CD4-positive, alpha-beta T cell treated with Interleukin-10 for 1 hour (primary cell): ENCODE measurements at regions not wholly inside any gene's neighbourhood (a gene's known extent, or its start where the extent isn't known, plus 50 kb on each side); places are given as distances from the start of the nearest gene placed in this dataset.

Experiments used
- DNase-seq: peaks from one replicate; pipeline ENCODE4 v3.0.0-alpha.2; 2020

- no peak for DNase-seq
Measured at GRCh38 chr1:239436286-239436685, 49.9 kb downstream of the CHRM3 start.

GRCh38 chr1:239437822-239438221 lies 51.5 kb downstream of the CHRM3 start:
- no peak for DNase-seq

GRCh38 chr1:239438891-239439290 lies 52.5 kb downstream of the CHRM3 start:
- no peak for DNase-seq

DNA sequence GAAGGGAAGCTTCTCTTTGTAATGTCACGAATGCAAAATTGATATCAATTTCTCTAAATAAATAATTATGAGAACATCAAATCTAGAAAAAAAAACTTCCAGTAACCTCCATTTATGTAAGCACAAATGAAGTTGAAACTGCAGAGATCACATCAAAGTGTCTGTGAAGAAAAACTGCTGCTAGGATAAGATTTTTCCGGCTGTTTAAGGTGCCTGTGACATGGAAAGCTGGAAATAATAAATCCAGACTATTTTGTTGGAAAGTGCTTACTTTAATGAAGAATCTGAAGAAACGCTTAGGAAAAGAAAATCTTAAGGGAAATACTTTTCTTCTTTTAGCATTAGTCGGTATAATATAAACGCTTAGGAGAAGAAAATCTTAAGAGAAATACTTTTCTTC lies 57.0 kb downstream of the CHRM3 start:
- no peak for DNase-seq

GRCh38 chr1:239446611-239447010 lies 60.2 kb downstream of the CHRM3 start:
- no peak for DNase-seq

GRCh38 chr1:239448911-239449310 lies 62.5 kb downstream of the CHRM3 start:
- no peak for DNase-seq

- DNase-seq: no peak
Measured at GRCh38 chr1:239455743-239456142, 69.4 kb downstream of the CHRM3 start.

- no peak for DNase-seq
Measured at GRCh38 chr1:239456788-239457187, 70.4 kb downstream of the CHRM3 start.

DNA sequence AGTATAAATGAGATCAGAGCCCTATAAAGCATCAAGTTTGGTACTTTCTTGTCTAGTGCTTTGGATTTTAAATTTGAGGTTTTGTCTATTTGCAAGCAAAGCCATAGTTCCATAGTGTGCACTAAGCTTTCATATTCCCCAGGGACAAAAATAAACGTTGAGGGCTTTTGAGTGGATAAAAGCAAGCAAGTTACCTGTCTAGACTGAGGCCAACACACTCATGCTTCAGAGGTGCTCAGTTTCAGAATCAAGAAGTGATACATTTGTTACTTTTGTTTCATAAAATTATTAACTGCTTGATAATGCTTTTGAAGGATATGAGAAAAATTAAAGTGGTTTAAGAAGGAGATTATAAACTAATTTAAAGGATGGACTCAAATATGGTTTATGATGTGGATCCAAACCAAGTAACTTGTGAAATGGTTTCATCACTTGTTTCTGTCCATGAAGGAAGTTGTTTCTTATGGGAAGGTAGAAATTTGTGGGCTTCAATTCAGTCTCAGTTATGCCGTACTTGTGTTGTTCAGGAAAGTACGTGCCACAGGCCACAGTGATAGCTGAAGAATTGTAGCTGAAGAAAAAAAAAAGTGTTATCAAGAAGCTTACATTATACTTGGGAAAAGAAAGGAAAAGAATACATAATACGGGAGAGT lies 71.2 kb downstream of the CHRM3 start:
- DNase-seq: no peak

DNA sequence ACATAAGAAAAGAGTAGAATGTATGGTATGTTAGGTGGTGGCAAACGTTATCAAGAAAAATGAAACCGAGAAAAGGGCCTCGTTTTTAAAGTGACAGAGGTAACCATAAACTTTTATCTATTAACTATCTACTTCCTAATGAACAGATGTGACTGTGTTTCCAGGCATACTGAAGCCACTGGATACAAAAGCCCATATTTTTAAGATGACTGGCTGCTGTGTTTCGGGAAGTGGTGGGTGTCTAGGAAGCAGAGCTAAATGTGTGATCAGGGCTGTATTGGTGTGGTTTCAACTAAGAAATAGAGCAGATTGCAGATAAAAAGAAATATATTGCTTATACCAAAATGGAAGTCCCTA lies 71.8 kb downstream of the CHRM3 start:
- DNase-seq: no peak

- no peak for DNase-seq
Measured at GRCh38 chr1:239467730-239468129, 81.4 kb downstream of the CHRM3 start.

GRCh38 chr1:239478069-239478468 lies 91.7 kb downstream of the CHRM3 start:
- DNase-seq: no peak

- no peak for DNase-seq
Measured at GRCh38 chr1:239483391-239483790, 97.0 kb downstream of the CHRM3 start.

DNA sequence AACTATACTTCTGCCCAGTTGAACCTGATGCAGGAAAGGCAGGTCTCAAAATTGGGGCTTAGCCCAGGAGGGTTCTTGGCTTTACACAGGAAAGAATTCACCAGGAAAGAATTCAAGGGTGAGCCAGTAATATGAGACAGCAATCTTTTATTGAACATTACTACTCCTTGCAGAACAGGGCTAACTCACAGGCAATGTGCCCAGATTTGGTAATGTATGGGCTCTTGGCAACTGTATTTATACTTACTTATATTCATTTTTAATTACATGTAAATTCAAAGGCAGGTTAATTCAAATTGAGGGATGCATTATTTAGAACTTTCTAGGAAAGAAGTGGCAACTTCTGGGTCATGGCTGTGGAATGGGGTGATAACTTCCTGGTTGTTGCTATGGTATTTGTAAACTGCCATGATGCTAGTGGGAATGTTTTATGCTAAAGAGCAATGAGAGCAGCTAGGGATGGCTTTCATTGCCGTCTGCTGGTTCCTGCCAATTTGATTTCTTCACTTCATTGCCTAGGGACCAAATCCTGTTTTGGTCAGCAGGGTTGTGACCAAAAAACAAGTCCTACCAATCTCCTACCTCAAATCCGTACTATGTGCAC lies 107.5 kb downstream of the CHRM3 start:
- no peak for DNase-seq

DNA sequence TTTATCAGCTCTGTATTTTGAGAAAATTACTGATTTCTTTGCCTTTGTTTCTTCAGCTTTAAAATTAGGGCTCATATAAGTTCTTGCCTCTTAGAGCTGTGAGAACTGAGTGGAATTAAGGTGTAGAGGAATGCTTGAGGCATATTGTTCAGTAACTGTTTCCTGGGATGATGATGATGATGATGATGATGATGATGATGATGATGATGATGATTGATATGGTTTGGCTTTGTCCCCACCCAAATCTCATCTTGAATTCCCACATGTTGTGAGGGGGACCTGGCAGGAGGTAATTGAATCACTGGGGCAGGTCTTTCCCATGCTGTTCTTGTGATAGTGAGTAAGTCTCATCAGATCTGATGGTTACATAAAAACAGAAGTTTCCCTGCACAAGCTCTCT lies 118.7 kb downstream of the CHRM3 start:
- DNase-seq: no peak

DNA sequence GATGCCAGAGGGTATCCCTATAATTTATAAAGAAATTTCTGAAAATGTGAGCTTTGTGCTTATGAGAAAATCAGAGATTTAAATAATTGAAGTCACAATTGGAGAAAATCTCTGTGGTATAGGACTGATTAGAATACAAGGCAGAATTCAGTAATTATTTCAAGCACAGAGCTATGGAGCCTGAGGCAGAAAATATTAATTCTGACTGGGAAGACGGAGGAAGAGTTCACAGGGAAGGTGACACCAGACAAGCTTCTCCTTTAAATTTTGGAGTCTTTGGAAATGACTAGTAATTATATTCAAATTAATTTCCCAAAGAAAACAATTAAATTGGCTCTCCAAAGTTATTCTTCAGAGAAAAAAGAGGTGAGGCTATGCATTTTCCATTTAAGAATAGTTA lies 121.5 kb downstream of the CHRM3 start:
- DNase-seq: no peak

- DNase-seq: no peak
Measured at GRCh38 chr1:239511875-239512274, 125.5 kb downstream of the CHRM3 start.

DNA sequence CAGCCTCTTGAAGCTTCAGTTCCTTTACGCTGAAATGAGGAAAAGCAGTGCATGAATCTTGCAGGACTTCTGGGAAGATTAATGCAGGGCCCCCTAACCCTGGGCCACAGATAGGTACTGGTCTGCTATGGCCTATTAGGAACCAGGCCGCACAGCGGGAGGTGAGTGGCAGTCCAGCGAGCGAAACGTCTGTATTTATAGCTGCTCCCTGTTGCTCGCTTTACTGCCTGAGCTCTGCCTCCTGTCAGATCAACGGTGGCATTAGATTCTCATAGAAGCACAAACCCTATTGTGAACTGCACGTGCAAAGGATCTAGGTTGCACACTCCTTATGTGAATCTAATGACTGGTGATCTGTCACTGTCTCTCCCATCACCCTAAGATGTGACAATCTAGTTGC lies 130.2 kb downstream of the CHRM3 start:
- no peak for DNase-seq

- DNase-seq: no peak
Measured at GRCh38 chr1:239526391-239526790, 140.0 kb downstream of the CHRM3 start.

- no peak for DNase-seq
Measured at GRCh38 chr1:239527051-239527693, 140.8 kb downstream of the CHRM3 start.

- DNase-seq: no peak
Measured at GRCh38 chr1:239536165-239536849, 149.9 kb downstream of the CHRM3 start.

DNA sequence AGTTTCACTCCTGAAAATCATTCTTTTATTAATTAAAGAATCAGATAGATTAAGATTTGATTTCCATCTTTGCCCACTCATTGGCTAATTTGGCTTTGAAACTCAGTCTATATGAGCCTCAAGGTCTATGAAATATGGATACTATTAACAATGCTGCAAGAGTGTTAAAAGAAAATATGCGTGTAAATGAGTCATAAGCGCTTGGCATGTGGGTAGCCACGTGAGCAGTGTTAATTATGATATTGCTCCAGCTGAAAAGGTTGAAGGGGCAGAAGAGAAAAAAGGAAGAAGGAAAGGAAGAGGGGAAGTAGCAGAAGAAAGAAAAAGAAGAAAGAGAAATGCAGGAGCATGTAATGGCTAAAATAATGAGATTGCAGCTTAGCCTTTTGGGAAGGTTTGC lies 151.4 kb downstream of the CHRM3 start:
- DNase-seq: no peak

- no peak for DNase-seq
Measured at GRCh38 chr1:239538239-239538988, 152.0 kb downstream of the CHRM3 start.
